Ectodermal cell (in vitro differentiated cells): ENCODE measurements at regions not wholly inside any gene's neighbourhood (a gene's known extent, or its start where the extent isn't known, plus 50 kb on each side); places are given as distances from the start of the nearest gene placed in this dataset.

Source experiments
- H3K27ac ChIP-seq: 2 replicates; pipeline ENCODE4 v1.7.0; 2013; ENCODE audit warnings: mild to moderate bottlenecking, low read depth, low read length; ENCODE audit not compliant: insufficient read depth, poor library complexity, severe bottlenecking
- H3K27me3 ChIP-seq: 2 replicates; pipeline ENCODE4 v1.7.0; 2013; ENCODE audit warnings: mild to moderate bottlenecking, low read length; ENCODE audit not compliant: insufficient read depth, control insufficient read depth, poor library complexity, severe bottlenecking
- H3K36me3 ChIP-seq: one replicate; pipeline ENCODE4 v1.7.0; 2013; ENCODE audit warnings: low read length; ENCODE audit not compliant: control insufficient read depth, insufficient read depth
- H3K4me1 ChIP-seq: one replicate; pipeline ENCODE4 v1.7.0; 2013; ENCODE audit warnings: low read length; ENCODE audit not compliant: control insufficient read depth, insufficient read depth
- H3K4me3 ChIP-seq: 2 replicates; pipeline ENCODE4 v1.7.0; 2013; ENCODE audit warnings: low read depth, low read length, control low read depth; ENCODE audit not compliant: insufficient read depth
- H3K9me3 ChIP-seq: 2 replicates; pipeline ENCODE4 v1.7.0; 2013; ENCODE audit warnings: mild to moderate bottlenecking, low read length, moderate library complexity; ENCODE audit not compliant: control insufficient read depth
- WGBS, 2 experiments: methylation state at CpG; one replicate each; pipeline ENCODE4 v1.1.7; 2013; ENCODE audit warnings: missing lambda C conversion rate in 2 of 2; 5-methylcytosine and 5-hydroxymethylcytosine counted together

GRCh38 chr3:87798567-87798947, 260.2 kb downstream of the CGGBP1 start:
- H3K4me3 ChIP-seq = no peak overlapping the region
- H3K27me3 ChIP-seq = peaks cover 9% of the 10 kb centered on the region
- H3K27ac ChIP-seq = no peak overlapping the region
- no peaks in the 10 kb centered on the region for H3K36me3 ChIP-seq
- 93 to 95% methylated on average over 4 of the region's 4 CpGs for WGBS, 2 experiments
- H3K4me1 ChIP-seq = no peaks in the 10 kb centered on the region
- H3K9me3 ChIP-seq = no peaks in the 10 kb centered on the region

GRCh38 chr3:87797872-87798566, 260.8 kb downstream of the CGGBP1 start:
- Histone ChIP-seq H3K36me3 (no peaks in the 10 kb centered on the region), H3K27ac (no peak overlapping the region), H3K27me3 (peaks cover 15% of the 10 kb centered on the region), H3K9me3 (no peaks in the 10 kb centered on the region), H3K4me3 (no peak overlapping the region), H3K4me1 (peaks cover 3% of the 10 kb centered on the region)
- 92 to 95% methylated on average over 5 of the region's 5 CpGs for WGBS, 2 experiments

- H3K4me3 ChIP-seq = no peak overlapping the region
- no peaks in the 10 kb centered on the region for H3K36me3 ChIP-seq
- WGBS, 2 experiments = 94 to 100% methylated on average over 1 to 3 of the region's 3 CpGs
- no peaks in the 10 kb centered on the region for H3K9me3 ChIP-seq
- peaks cover 27% of the 10 kb centered on the region for H3K27me3 ChIP-seq
- no peak overlapping the region for H3K27ac ChIP-seq
- peaks cover 3% of the 10 kb centered on the region for H3K4me1 ChIP-seq
These were observed 262.0 kb downstream of the CGGBP1 start for GRCh38 chr3:87796843-87797185.

GRCh38 chr3:87796137-87796842, 262.5 kb downstream of the CGGBP1 start:
- peaks cover 3% of the 10 kb centered on the region for H3K4me1 ChIP-seq
- no peaks in the 10 kb centered on the region for H3K36me3 ChIP-seq
- peaks cover 28% of the 10 kb centered on the region for H3K27me3 ChIP-seq
- WGBS, 2 experiments = 87 to 89% methylated on average over 2 of the region's 2 CpGs
- H3K27ac ChIP-seq = no peak overlapping the region
- H3K9me3 ChIP-seq = no peaks in the 10 kb centered on the region
- H3K4me3 ChIP-seq = no peak overlapping the region

- 88% methylated on average over 1 of the region's 1 CpG for WGBS, 2 experiments
- Histone ChIP-seq H3K9me3 (no peaks in the 10 kb centered on the region), H3K4me1 (peaks cover 3% of the 10 kb centered on the region), H3K36me3 (no peaks in the 10 kb centered on the region), H3K4me3 (no peak overlapping the region), H3K27me3 (peaks cover 28% of the 10 kb centered on the region), H3K27ac (no peak overlapping the region)
These were observed 263.1 kb downstream of the CGGBP1 start for GRCh38 chr3:87795701-87796100.

GRCh38 chr3:87793337-87793877, 265.4 kb downstream of the CGGBP1 start:
- Histone ChIP-seq H3K36me3 (no peaks in the 10 kb centered on the region), H3K4me1 (peaks cover 3% of the 10 kb centered on the region), H3K4me3 (peak overlapping the region; percentile 42), H3K27ac (no peak overlapping the region), H3K9me3 (no peaks in the 10 kb centered on the region), H3K27me3 (peaks cover 28% of the 10 kb centered on the region)
- 8 to 18% methylated on average over 15 to 17 of the region's 17 CpGs for WGBS, 2 experiments

GRCh38 chr3:87792534-87793336, 266.1 kb downstream of the CGGBP1 start, which contains the start of gene HTR1F:
Gene HTR1F, plus strand, starts transcription at chr3:87792706.
- Histone ChIP-seq H3K36me3 (no peaks in the 10 kb centered on the region), H3K27ac (no peak within 1 kb of the TSS), H3K4me1 (peaks cover 3% of the 10 kb centered on the region), H3K27me3 (peaks cover 28% of the 10 kb centered on the region), H3K4me3 (peak within 1 kb of the TSS; percentile 42), H3K9me3 (no peaks in the 10 kb centered on the region)
- WGBS, 2 experiments = 1% methylated on average over 61 to 62 of the region's 62 CpGs

- WGBS, 2 experiments = 43 to 45% methylated on average over 10 of the region's 10 CpGs
- H3K4me1 ChIP-seq = peaks cover 3% of the 10 kb centered on the region
- H3K27me3 ChIP-seq = peaks cover 28% of the 10 kb centered on the region
- H3K36me3 ChIP-seq = no peaks in the 10 kb centered on the region
- H3K4me3 ChIP-seq = peak overlapping the region; percentile 42
- H3K27ac ChIP-seq = no peak overlapping the region
- no peaks in the 10 kb centered on the region for H3K9me3 ChIP-seq
These were observed 266.6 kb downstream of the CGGBP1 start for GRCh38 chr3:87792198-87792533.

GRCh38 chr3:87791248-87792027, 267.4 kb downstream of the CGGBP1 start:
- H3K9me3 ChIP-seq = no peaks in the 10 kb centered on the region
- H3K36me3 ChIP-seq = no peaks in the 10 kb centered on the region
- no peak overlapping the region for H3K4me3 ChIP-seq
- H3K4me1 ChIP-seq = peaks cover 3% of the 10 kb centered on the region
- H3K27ac ChIP-seq = no peak overlapping the region
- WGBS, 2 experiments = 93 to 95% methylated on average over 5 to 7 of the region's 9 CpGs
- H3K27me3 ChIP-seq = peaks cover 28% of the 10 kb centered on the region
